SU-DHL-6 (cell line): ENCODE measurements at regions not wholly inside any gene's neighbourhood (a gene's known extent, or its start where the extent isn't known, plus 50 kb on each side); places are given as distances from the start of the nearest gene placed in this dataset.

Experiments
- H2AFZ ChIP-seq: fragments of 200-600 bp; sonication (generic); 2 replicates; pipeline ENCODE4 v1.6.1; 2014; ENCODE audit warnings: low read depth, mild to moderate bottlenecking, moderate library complexity, mixed read lengths, antibody characterized with exemption, low read length; ENCODE audit not compliant: severe bottlenecking
- H3F3A ChIP-seq: fragments of 200-600 bp; shearing (Covaris generic); 2 replicates; pipeline ENCODE4 v1.6.0; 2016; ENCODE audit warnings: antibody characterized with exemption, mild to moderate bottlenecking; ENCODE audit not compliant: insufficient read depth
- H3K27ac ChIP-seq: fragments of 200-600 bp; sonication (generic); 2 replicates; pipeline ENCODE4 v1.5.1; 2016; ENCODE audit warnings: low read depth, mild to moderate bottlenecking, low read length, moderate library complexity, mixed read lengths
- H3K27me3 ChIP-seq: fragments of 200-600 bp; sonication (generic), shearing (Covaris generic); 2 replicates; pipeline ENCODE4 v1.6.0; 2014; ENCODE audit warnings: mild to moderate bottlenecking, low read length
- H3K36me3 ChIP-seq: fragments of 200-600 bp; sonication (generic); 2 replicates; pipeline ENCODE4 v1.6.1; 2014; ENCODE audit warnings: mild to moderate bottlenecking, low read length, mixed read lengths
- H3K4me2 ChIP-seq: fragments of 300-600, 200-600 bp; shearing (Covaris generic), sonication (generic); 2 replicates; pipeline ENCODE4 v1.6.0; 2014; ENCODE audit warnings: low read length, low read depth, mild to moderate bottlenecking; ENCODE audit not compliant: poor library complexity, severe bottlenecking
- H3K4me3 ChIP-seq: fragments of 200-600 bp; sonication (generic); 2 replicates; pipeline ENCODE4 v1.5.1; 2014; ENCODE audit warnings: antibody characterized with exemption, low read length, mild to moderate bottlenecking, mixed read lengths; ENCODE audit not compliant: insufficient read depth, poor library complexity, severe bottlenecking
- H3K79me2 ChIP-seq: fragments of 200-600 bp; sonication (generic); 2 replicates; pipeline ENCODE4 v1.6.1; 2014; ENCODE audit warnings: mild to moderate bottlenecking, low read length, moderate library complexity; ENCODE audit not compliant: insufficient read depth
- H3K9ac ChIP-seq: fragments of 200-600 bp; sonication (generic); 2 replicates; pipeline ENCODE4 v1.7.0; 2014; ENCODE audit warnings: mild to moderate bottlenecking, low read length
- H3K9me2 ChIP-seq: fragments of 200-600 bp; sonication (generic); replicated peaks from 2 replicates; pipeline ENCODE4 v1.6.1; 2014; ENCODE audit warnings: low read length; ENCODE audit not compliant: insufficient read depth
- H3K9me3 ChIP-seq: fragments of 200-600 bp; sonication (generic); 2 replicates; pipeline ENCODE4 v1.6.1; 2014; ENCODE audit warnings: low read length, mixed read lengths; ENCODE audit not compliant: insufficient read depth
- H4K20me1 ChIP-seq: fragments of 200-600 bp; sonication (generic); 2 replicates; pipeline ENCODE4 v1.6.1; 2014; ENCODE audit warnings: low read depth, mild to moderate bottlenecking, antibody characterized with exemption, low read length, moderate library complexity, mixed read lengths
- CTCF ChIP-seq: fragments of 200-600 bp; sonication (generic); IDR thresholded peaks from one replicate; pipeline ENCODE4 v1.5.1; 2017; ENCODE audit warnings: antibody characterized with exemption, mild to moderate bottlenecking, low read length, moderate library complexity; ENCODE audit not compliant: insufficient read depth, poor library complexity, severe bottlenecking
- EZH2phosphoT487 ChIP-seq: fragments of 200-600 bp; sonication (generic), shearing (Covaris generic); conservative IDR thresholded peaks from 2 replicates; pipeline ENCODE4 v1.6.1; 2018; ENCODE audit warnings: mild to moderate bottlenecking, antibody characterized with exemption, low read length, moderate library complexity, mixed read lengths

GRCh38 chr13:34224877-34225276, 406.9 kb downstream of the RFC3 start:
- Histone ChIP-seq H2AFZ (no peak overlapping the region), H4K20me1 (no peaks in the 10 kb centered on the region), H3F3A (no peaks in the 10 kb centered on the region), H3K79me2 (no peaks in the 10 kb centered on the region), H3K36me3 (no peaks in the 10 kb centered on the region), H3K4me2 (no peak overlapping the region), H3K9ac (no peak overlapping the region), H3K27ac (no peak overlapping the region), H3K9me3 (no peaks in the 10 kb centered on the region), H3K4me3 (no peak overlapping the region), H3K27me3 (no peaks in the 10 kb centered on the region), H3K9me2 (no peaks in the 10 kb centered on the region)
- TF ChIP-seq CTCF (no peak), EZH2phosphoT487 (no peak)

DNA sequence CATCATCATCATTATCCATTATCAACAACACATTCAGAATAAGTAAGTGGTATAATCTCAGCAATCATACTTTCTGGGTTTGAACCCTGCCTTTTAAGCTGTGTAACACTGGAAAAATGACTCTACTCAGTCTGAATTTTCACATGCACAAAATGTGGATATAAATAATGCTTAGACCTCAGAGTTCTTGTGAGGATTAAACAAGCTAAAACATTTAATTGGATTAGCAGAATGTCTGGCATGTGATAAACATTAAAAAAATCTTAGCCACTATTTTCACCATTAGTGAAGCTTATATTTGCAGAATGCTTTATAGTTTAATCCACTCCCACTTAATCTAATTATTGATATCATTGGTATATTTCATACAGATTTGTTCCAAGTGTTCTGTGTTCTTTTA, 412.3 kb downstream of the RFC3 start:
- H3K27ac ChIP-seq = no peak overlapping the region
- H3F3A ChIP-seq = no peaks in the 10 kb centered on the region
- H3K4me2 ChIP-seq = no peak overlapping the region
- H3K4me3 ChIP-seq = no peak overlapping the region
- H3K79me2 ChIP-seq = no peaks in the 10 kb centered on the region
- TF ChIP-seq CTCF (no peak), EZH2phosphoT487 (no peak)
- H3K9me2 ChIP-seq = no peaks in the 10 kb centered on the region
- H4K20me1 ChIP-seq = no peaks in the 10 kb centered on the region
- no peak overlapping the region for H3K9ac ChIP-seq
- H2AFZ ChIP-seq = no peak overlapping the region
- no peaks in the 10 kb centered on the region for H3K9me3 ChIP-seq
- H3K36me3 ChIP-seq = no peaks in the 10 kb centered on the region
- no peaks in the 10 kb centered on the region for H3K27me3 ChIP-seq

DNA sequence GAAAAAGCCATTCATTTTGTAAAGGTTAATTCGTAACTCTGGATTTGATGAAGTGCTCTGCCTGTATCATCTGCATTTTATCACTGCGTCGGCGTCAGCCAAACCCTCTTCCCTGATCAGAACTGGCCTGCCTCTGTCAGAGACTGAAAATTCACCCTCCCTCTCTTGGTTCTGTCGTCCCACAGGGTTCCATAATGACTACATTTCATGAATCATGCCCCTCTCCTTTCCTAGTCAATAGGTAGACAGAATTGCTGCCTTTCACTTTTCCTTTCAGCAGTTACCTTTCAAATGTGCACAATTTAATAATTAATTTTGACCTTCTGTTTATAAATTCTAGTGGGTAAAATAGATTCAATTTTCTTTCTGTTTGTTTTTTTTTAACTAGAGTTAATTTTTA, 423.4 kb downstream of the RFC3 start:
- Histone ChIP-seq H3K9me3 (no peaks in the 10 kb centered on the region), H3K27me3 (no peaks in the 10 kb centered on the region), H3K9me2 (no peaks in the 10 kb centered on the region), H3K36me3 (no peaks in the 10 kb centered on the region), H2AFZ (no peak overlapping the region), H3K27ac (no peak overlapping the region), H3K4me3 (no peak overlapping the region), H3F3A (no peaks in the 10 kb centered on the region), H3K79me2 (no peaks in the 10 kb centered on the region), H3K4me2 (no peak overlapping the region), H4K20me1 (no peaks in the 10 kb centered on the region), H3K9ac (no peak overlapping the region)
- no peak for TF ChIP-seq CTCF
- TF ChIP-seq EZH2phosphoT487 = no peak

DNA sequence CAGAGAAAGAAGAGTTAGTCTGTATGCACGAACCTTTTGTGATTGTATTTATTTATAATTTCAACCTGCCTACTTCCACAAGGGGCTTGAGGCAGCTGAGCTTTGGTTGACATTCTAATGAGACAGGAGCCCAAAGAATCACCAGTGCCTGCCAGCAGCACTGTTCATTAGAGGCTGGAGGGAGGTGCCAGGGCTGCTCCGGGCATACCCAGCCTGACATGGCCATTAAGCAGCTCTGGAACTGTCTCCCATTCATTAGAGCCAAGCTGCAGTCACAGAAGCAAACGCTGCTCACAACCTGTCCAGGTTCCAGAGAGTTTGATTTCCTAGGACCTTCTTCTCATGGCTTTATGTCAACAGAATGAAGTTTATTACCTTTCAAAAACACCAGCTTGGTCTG, 425.5 kb downstream of the RFC3 start:
- H3F3A ChIP-seq = no peaks in the 10 kb centered on the region
- H3K27me3 ChIP-seq = no peaks in the 10 kb centered on the region
- no peaks in the 10 kb centered on the region for H3K36me3 ChIP-seq
- no peak overlapping the region for H2AFZ ChIP-seq
- no peak overlapping the region for H3K9ac ChIP-seq
- no peak overlapping the region for H3K4me3 ChIP-seq
- H3K9me3 ChIP-seq = no peaks in the 10 kb centered on the region
- no peak overlapping the region for H3K27ac ChIP-seq
- H4K20me1 ChIP-seq = no peaks in the 10 kb centered on the region
- no peaks in the 10 kb centered on the region for H3K79me2 ChIP-seq
- H3K9me2 ChIP-seq = no peaks in the 10 kb centered on the region
- H3K4me2 ChIP-seq = no peak overlapping the region
- TF ChIP-seq CTCF (no peak), EZH2phosphoT487 (no peak)
